ENCODE measurements at regions not wholly inside any gene's neighbourhood (a gene's known extent, or its start where the extent isn't known, plus 50 kb on each side); places are given as distances from the start of the nearest gene placed in this dataset.

- no peak for TF ChIP-seq CTCF (conservative IDR thresholded peaks at IDR 0.05; ENCODE audit: low read depth, low read length)
- no peak for TF ChIP-seq EZH2 (IDR thresholded peaks at IDR 0.05; ENCODE audit: borderline replicate concordance, low read depth, low read length, poor library complexity, severe bottlenecking)
Measured at GRCh38 chr6:51459958-51460357, 627.5 kb downstream of the PKHD1 start.

Data from A673 (cell line).